ENCODE measurements at regions not wholly inside any gene's neighbourhood (a gene's known extent, or its start where the extent isn't known, plus 50 kb on each side); places are given as distances from the start of the nearest gene placed in this dataset.

DNA sequence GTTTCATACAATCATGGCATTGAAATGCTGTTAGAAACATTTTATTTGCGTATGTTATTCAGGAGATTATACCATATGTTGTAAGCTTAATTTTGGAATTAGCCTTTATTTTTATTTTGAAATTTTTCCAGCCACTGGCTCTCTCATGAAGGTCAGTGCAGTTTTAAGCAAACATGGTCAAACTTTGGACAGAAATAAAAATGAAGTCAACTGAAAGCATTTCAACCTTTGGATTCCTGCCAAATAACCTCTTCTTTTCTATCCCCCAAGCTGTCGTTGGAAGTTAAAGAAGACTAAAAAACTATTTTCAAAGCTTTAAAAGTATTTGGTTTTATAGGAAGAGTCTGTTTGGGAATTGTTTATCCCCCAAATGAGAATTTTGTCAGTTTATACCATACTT is 846.6 kb downstream of the MCTP2 start:
- TF ChIP-seq, protein P1, sequence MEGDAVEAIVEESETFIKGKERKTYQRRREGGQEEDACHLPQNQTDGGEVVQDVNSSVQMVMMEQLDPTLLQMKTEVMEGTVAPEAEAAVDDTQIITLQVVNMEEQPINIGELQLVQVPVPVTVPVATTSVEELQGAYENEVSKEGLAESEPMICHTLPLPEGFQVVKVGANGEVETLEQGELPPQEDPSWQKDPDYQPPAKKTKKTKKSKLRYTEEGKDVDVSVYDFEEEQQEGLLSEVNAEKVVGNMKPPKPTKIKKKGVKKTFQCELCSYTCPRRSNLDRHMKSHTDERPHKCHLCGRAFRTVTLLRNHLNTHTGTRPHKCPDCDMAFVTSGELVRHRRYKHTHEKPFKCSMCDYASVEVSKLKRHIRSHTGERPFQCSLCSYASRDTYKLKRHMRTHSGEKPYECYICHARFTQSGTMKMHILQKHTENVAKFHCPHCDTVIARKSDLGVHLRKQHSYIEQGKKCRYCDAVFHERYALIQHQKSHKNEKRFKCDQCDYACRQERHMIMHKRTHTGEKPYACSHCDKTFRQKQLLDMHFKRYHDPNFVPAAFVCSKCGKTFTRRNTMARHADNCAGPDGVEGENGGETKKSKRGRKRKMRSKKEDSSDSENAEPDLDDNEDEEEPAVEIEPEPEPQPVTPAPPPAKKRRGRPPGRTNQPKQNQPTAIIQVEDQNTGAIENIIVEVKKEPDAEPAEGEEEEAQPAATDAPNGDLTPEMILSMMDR (conservative IDR thresholded peaks at IDR 0.05; ENCODE audit: low read depth in 2 of 2): no peak
- TF ChIP-seq POLR2AphosphoS5 (IDR thresholded peaks at IDR 0.05; ENCODE audit: low read depth) (no peak), EZH2phosphoT487 (IDR thresholded peaks at IDR 0.05; ENCODE audit: unreplicated experiment) (no peak), EZH2 (IDR thresholded peaks at IDR 0.05; ENCODE audit: low read depth, unreplicated experiment) (no peak), STAT1 (IDR thresholded peaks at IDR 0.05; ENCODE audit: unreplicated experiment) (no peak), ZNF114 (CRISPR knock-in tag; IDR thresholded peaks at IDR 0.05) (no peak), CREB1 (CRISPR knock-in tag; IDR thresholded peaks at IDR 0.05; ENCODE audit: low read depth) (no peak), JUNB (IDR thresholded peaks at IDR 0.05; ENCODE audit: unreplicated experiment) (no peak)
- TF ChIP-seq, protein P2, sequence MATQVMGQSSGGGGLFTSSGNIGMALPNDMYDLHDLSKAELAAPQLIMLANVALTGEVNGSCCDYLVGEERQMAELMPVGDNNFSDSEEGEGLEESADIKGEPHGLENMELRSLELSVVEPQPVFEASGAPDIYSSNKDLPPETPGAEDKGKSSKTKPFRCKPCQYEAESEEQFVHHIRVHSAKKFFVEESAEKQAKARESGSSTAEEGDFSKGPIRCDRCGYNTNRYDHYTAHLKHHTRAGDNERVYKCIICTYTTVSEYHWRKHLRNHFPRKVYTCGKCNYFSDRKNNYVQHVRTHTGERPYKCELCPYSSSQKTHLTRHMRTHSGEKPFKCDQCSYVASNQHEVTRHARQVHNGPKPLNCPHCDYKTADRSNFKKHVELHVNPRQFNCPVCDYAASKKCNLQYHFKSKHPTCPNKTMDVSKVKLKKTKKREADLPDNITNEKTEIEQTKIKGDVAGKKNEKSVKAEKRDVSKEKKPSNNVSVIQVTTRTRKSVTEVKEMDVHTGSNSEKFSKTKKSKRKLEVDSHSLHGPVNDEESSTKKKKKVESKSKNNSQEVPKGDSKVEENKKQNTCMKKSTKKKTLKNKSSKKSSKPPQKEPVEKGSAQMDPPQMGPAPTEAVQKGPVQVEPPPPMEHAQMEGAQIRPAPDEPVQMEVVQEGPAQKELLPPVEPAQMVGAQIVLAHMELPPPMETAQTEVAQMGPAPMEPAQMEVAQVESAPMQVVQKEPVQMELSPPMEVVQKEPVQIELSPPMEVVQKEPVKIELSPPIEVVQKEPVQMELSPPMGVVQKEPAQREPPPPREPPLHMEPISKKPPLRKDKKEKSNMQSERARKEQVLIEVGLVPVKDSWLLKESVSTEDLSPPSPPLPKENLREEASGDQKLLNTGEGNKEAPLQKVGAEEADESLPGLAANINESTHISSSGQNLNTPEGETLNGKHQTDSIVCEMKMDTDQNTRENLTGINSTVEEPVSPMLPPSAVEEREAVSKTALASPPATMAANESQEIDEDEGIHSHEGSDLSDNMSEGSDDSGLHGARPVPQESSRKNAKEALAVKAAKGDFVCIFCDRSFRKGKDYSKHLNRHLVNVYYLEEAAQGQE (IDR thresholded peaks at IDR 0.05; ENCODE audit: unreplicated experiment): no peak
- TF ChIP-seq, protein P3, sequence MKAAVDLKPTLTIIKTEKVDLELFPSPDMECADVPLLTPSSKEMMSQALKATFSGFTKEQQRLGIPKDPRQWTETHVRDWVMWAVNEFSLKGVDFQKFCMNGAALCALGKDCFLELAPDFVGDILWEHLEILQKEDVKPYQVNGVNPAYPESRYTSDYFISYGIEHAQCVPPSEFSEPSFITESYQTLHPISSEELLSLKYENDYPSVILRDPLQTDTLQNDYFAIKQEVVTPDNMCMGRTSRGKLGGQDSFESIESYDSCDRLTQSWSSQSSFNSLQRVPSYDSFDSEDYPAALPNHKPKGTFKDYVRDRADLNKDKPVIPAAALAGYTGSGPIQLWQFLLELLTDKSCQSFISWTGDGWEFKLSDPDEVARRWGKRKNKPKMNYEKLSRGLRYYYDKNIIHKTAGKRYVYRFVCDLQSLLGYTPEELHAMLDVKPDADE (IDR thresholded peaks at IDR 0.05): no peak
